Mammary epithelial cell (primary cell): ENCODE measurements at regions not wholly inside any gene's neighbourhood (a gene's known extent, or its start where the extent isn't known, plus 50 kb on each side); places are given as distances from the start of the nearest gene placed in this dataset.

ENCODE experiments used
- CTCF ChIP-seq, 2 donors: IDR thresholded peaks in 1 of 2; conservative IDR thresholded peaks in 1 of 2; 2 replicates each; pipeline ENCODE4 v1.5.1; 2011 to 2012; ENCODE audit warnings: inconsistent platforms in 2 of 2, low read length in 2 of 2, mild to moderate bottlenecking in 2 of 2, control low read depth in 1 of 2, low read depth in 1 of 2; ENCODE audit not compliant: insufficient read depth in 1 of 2; ENCODE audit errors: extremely low read depth in 1 of 2
- EZH2 ChIP-seq: IDR thresholded peaks from 2 replicates; pipeline ENCODE4 v1.6.1; 2012; ENCODE audit warnings: low read length, inconsistent platforms, borderline replicate concordance

- TF ChIP-seq CTCF (conservative IDR thresholded peaks at IDR 0.05 in 1 of 2, IDR thresholded peaks at IDR 0.05 in 1 of 2; ENCODE audit: extremely low read depth in 1 of 2, insufficient read depth in 1 of 2, low read depth in 1 of 2, low read length in 2 of 2) = no peak
- TF ChIP-seq EZH2 = no peak
Measured at GRCh38 chr2:147172493-147173188, 672.2 kb upstream of the ACVR2A start.
